ENCODE measurements at regions not wholly inside any gene's neighbourhood (a gene's known extent, or its start where the extent isn't known, plus 50 kb on each side); places are given as distances from the start of the nearest gene placed in this dataset.

DNA sequence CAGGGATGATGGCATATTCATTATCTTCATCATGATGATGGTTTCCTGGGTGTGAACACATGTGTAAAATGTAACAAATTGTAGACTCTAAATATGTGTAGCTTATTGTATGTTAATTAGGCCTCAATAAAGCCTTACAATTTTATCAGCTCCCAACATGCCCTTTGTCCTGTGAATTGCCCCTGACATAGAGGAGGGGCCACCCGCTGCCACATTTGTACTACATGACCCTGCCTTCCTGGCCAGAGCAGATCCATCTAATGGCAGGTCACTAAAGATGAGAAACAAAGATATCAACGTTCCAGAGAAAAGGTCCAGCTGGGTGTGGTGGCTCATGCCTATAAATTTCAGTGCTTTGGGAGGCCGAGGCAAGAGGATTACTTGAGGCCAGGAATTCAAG is 117.2 kb downstream of the CAAP1 start:
- H3K27ac ChIP-seq (ENCODE audit: extremely low read depth, low read depth, low read length) = no peak overlapping the region
- TF ChIP-seq YY2 (tag by site-specific recombination; IDR thresholded peaks at IDR 0.05) (no peak), ZNF701 (tag by site-specific recombination; IDR thresholded peaks at IDR 0.05) (no peak), ZNF658 (tag by site-specific recombination; IDR thresholded peaks at IDR 0.05) (no peak), ZNF501 (tag by site-specific recombination; IDR thresholded peaks at IDR 0.05) (no peak), ZNF830 (tag by site-specific recombination; IDR thresholded peaks at IDR 0.05; ENCODE audit: low read depth) (no peak), REPIN1 (tag by site-specific recombination; IDR thresholded peaks at IDR 0.05; ENCODE audit: low read depth) (no peak), ZNF843 (tag by site-specific recombination; IDR thresholded peaks at IDR 0.05) (no peak), ZNF184 (tag by site-specific recombination; IDR thresholded peaks at IDR 0.05) (no peak), ZNF292 (tag by site-specific recombination; IDR thresholded peaks at IDR 0.05; ENCODE audit: borderline replicate concordance, low read depth) (no peak), SCRT2 (tag by site-specific recombination; IDR thresholded peaks at IDR 0.05) (no peak), ZNF138 (tag by site-specific recombination; IDR thresholded peaks at IDR 0.05; ENCODE audit: borderline replicate concordance) (no peak), ZNF391 (tag by site-specific recombination; IDR thresholded peaks at IDR 0.05; ENCODE audit: borderline replicate concordance, low read depth) (no peak)
- no peaks in the 10 kb centered on the region for H3K36me3 ChIP-seq (ENCODE audit: control insufficient read depth in 2 of 2, insufficient read depth in 1 of 2, low read length in 2 of 2)
- ChIA-PET POLR2A (no interaction called here), CTCF (no interaction called here)
- H3K9me3 ChIP-seq (ENCODE audit: control insufficient read depth, insufficient read depth, low read depth, low read length) = no peaks in the 10 kb centered on the region
- H3K4me3 ChIP-seq (ENCODE audit: low read depth, low read length) = no peak overlapping the region
- H3K4me1 ChIP-seq (ENCODE audit: control insufficient read depth, insufficient read depth, low read length) = no peaks in the 10 kb centered on the region

DNA sequence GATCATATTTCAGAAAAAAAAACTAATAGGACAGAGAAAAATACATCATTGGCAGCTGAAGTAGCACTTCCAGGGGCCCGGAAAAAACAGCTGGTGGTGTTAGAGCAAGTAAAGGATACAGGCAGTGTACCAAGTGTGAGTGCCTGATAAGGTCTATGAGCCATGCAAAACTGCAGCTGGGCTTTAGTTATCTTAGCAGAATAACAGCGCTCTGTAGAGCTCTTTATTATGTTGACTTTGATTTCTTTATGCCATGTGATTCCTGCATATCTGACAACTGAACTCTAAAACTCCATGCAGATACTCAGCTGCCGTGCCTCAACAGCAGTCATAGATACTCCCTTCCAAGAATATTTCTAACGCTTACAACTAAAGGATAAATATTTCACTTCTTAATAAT is 119.5 kb downstream of the CAAP1 start:
- ChIA-PET CTCF (interaction anchor here (0.6 to 1.0 kb wide), 2 partner anchors 15 to 51 kb away, joined by 3 read pairs; no protein-coding TSS in a partner anchor), POLR2A (no interaction called here)
- TF ChIP-seq HOXD13 (CRISPR knock-in tag; IDR thresholded peaks at IDR 0.05; ENCODE audit: borderline replicate concordance) (no peak), ZNF837 (tag by site-specific recombination; IDR thresholded peaks at IDR 0.05) (no peak), KLF10 (tag by site-specific recombination; IDR thresholded peaks at IDR 0.05) (no peak), ZBTB17 (tag by site-specific recombination; IDR thresholded peaks at IDR 0.05) (no peak), ZNF121 (tag by site-specific recombination; IDR thresholded peaks at IDR 0.05) (no peak), ZNF24 (tag by site-specific recombination; IDR thresholded peaks at IDR 0.05) (no peak), ZNF223 (tag by site-specific recombination; IDR thresholded peaks at IDR 0.05) (no peak)

DNA sequence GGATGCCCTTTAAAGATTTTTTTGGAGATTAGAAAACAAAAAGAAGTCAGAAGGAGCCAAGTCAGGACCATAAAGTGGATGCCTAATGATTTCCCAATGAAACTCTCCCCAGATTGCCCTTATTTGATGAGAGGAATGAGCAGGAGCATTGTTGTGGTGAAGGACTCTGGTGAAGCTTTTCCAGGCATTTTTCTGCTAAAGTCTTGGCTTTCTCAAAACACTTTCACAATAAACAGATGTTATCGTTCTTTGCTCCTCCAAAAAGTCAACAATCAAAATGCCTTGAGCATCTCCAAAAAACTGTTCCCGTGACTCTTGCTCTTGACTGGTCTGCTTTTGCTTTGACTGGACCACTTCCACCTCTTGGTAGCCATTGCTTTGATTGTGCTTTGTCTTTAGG is 121.8 kb downstream of the CAAP1 start:
- Histone ChIP-seq H3K36me3 (ENCODE audit: control insufficient read depth in 2 of 2, insufficient read depth in 1 of 2, low read length in 2 of 2) (no peaks in the 10 kb centered on the region), H3K4me3 (ENCODE audit: low read depth, low read length) (no peak overlapping the region), H3K4me1 (ENCODE audit: control insufficient read depth, insufficient read depth, low read length) (no peaks in the 10 kb centered on the region), H3K27ac (ENCODE audit: extremely low read depth, low read depth, low read length) (no peak overlapping the region), H3K9me3 (ENCODE audit: control insufficient read depth, insufficient read depth, low read depth, low read length) (no peaks in the 10 kb centered on the region)
- POLR2A ChIA-PET = no interaction called here
- CTCF ChIA-PET = no interaction called here
- TF ChIP-seq KLF8 (tag by site-specific recombination; IDR thresholded peaks at IDR 0.05) = no peak
- TF ChIP-seq ZNF626 (tag by site-specific recombination; IDR thresholded peaks at IDR 0.05) = no peak
- TF ChIP-seq ZNF146 (tag by site-specific recombination; IDR thresholded peaks at IDR 0.05) = no peak
- TF ChIP-seq ZNF394 (tag by site-specific recombination; IDR thresholded peaks at IDR 0.05; ENCODE audit: borderline replicate concordance) = no peak
- no peak for TF ChIP-seq ZNF76 (tag by site-specific recombination; IDR thresholded peaks at IDR 0.05; ENCODE audit: borderline replicate concordance, low read depth)
- TF ChIP-seq ZNF548 (tag by site-specific recombination; IDR thresholded peaks at IDR 0.05) = no peak
- TF ChIP-seq HOXC10 (CRISPR knock-in tag; IDR thresholded peaks at IDR 0.05) = no peak
- TF ChIP-seq, protein P1, sequence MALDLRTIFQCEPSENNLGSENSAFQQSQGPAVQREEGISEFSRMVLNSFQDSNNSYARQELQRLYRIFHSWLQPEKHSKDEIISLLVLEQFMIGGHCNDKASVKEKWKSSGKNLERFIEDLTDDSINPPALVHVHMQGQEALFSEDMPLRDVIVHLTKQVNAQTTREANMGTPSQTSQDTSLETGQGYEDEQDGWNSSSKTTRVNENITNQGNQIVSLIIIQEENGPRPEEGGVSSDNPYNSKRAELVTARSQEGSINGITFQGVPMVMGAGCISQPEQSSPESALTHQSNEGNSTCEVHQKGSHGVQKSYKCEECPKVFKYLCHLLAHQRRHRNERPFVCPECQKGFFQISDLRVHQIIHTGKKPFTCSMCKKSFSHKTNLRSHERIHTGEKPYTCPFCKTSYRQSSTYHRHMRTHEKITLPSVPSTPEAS (tag by site-specific recombination; IDR thresholded peaks at IDR 0.05) = no peak
- TF ChIP-seq, protein P2, sequence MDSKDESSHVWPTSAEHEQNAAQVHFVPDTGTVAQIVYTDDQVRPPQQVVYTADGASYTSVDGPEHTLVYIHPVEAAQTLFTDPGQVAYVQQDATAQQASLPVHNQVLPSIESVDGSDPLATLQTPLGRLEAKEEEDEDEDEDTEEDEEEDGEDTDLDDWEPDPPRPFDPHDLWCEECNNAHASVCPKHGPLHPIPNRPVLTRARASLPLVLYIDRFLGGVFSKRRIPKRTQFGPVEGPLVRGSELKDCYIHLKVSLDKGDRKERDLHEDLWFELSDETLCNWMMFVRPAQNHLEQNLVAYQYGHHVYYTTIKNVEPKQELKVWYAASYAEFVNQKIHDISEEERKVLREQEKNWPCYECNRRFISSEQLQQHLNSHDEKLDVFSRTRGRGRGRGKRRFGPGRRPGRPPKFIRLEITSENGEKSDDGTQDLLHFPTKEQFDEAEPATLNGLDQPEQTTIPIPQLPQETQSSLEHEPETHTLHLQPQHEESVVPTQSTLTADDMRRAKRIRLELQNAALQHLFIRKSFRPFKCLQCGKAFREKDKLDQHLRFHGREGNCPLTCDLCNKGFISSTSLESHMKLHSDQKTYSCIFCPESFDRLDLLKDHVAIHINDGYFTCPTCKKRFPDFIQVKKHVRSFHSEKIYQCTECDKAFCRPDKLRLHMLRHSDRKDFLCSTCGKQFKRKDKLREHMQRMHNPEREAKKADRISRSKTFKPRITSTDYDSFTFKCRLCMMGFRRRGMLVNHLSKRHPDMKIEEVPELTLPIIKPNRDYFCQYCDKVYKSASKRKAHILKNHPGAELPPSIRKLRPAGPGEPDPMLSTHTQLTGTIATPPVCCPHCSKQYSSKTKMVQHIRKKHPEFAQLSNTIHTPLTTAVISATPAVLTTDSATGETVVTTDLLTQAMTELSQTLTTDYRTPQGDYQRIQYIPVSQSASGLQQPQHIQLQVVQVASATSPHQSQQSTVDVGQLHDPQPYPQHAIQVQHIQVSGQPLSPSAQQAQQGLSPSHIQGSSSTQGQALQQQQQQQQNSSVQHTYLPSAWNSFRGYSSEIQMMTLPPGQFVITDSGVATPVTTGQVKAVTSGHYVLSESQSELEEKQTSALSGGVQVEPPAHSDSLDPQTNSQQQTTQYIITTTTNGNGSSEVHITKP (tag by site-specific recombination; IDR thresholded peaks at IDR 0.05) = no peak
- no peak for TF ChIP-seq ZNF785 (tag by site-specific recombination; IDR thresholded peaks at IDR 0.05)
- TF ChIP-seq ZNF174 (tag by site-specific recombination; IDR thresholded peaks at IDR 0.05) = no peak
- TF ChIP-seq GLIS1 (tag by site-specific recombination; IDR thresholded peaks at IDR 0.05) = no peak

More for the DNA sequence above, 119.5 kb downstream of the CAAP1 start:
- Histone ChIP-seq H3K36me3 (ENCODE audit: control insufficient read depth in 2 of 2, insufficient read depth in 1 of 2, low read length in 2 of 2) (no peaks in the 10 kb centered on the region), H3K27ac (ENCODE audit: extremely low read depth, low read depth, low read length) (no peak overlapping the region), H3K9me3 (ENCODE audit: control insufficient read depth, insufficient read depth, low read depth, low read length) (no peaks in the 10 kb centered on the region), H3K4me1 (ENCODE audit: control insufficient read depth, insufficient read depth, low read length) (no peaks in the 10 kb centered on the region), H3K4me3 (ENCODE audit: low read depth, low read length) (no peak overlapping the region)

Measured in HEK293 (cell line).